ENCODE measurements at regions not wholly inside any gene's neighbourhood (a gene's known extent, or its start where the extent isn't known, plus 50 kb on each side); places are given as distances from the start of the nearest gene placed in this dataset.

DNA sequence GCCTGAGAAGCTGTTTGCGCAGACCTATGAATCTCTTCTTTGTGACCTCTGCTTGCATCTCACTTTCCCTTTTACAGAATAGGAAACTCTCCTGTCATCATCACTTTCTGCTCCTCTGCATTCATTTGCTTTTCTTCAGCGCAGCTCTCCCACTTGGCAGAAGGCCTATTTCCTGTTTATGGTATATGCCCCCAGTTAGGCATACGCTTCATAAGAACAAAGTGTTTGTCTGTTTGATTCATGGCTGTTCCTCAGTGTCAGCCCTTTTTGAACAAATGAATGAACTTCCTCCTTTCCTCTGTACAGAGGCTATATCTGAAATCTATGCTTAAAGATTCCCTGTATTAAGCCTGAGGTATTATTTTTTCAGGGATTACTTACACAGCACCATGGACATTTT, 1216.9 kb upstream of the GBE1 start:
- TF ChIP-seq, protein P1, sequence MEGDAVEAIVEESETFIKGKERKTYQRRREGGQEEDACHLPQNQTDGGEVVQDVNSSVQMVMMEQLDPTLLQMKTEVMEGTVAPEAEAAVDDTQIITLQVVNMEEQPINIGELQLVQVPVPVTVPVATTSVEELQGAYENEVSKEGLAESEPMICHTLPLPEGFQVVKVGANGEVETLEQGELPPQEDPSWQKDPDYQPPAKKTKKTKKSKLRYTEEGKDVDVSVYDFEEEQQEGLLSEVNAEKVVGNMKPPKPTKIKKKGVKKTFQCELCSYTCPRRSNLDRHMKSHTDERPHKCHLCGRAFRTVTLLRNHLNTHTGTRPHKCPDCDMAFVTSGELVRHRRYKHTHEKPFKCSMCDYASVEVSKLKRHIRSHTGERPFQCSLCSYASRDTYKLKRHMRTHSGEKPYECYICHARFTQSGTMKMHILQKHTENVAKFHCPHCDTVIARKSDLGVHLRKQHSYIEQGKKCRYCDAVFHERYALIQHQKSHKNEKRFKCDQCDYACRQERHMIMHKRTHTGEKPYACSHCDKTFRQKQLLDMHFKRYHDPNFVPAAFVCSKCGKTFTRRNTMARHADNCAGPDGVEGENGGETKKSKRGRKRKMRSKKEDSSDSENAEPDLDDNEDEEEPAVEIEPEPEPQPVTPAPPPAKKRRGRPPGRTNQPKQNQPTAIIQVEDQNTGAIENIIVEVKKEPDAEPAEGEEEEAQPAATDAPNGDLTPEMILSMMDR (optimal IDR thresholded peaks at IDR 0.05 in 1 of 3, IDR thresholded peaks at IDR 0.05 in 1 of 3, conservative IDR thresholded peaks at IDR 0.05 in 1 of 3; ENCODE audit: extremely low read depth in 1 of 3, insufficient read depth in 2 of 3, low read length in 3 of 3) = no peak
- TF ChIP-seq EZH2 (IDR thresholded peaks at IDR 0.05; ENCODE audit: low read length) = no peak

Data from keratinocyte (primary cell).